ENCODE measurements at regions not wholly inside any gene's neighbourhood (a gene's known extent, or its start where the extent isn't known, plus 50 kb on each side); places are given as distances from the start of the nearest gene placed in this dataset.

DNA sequence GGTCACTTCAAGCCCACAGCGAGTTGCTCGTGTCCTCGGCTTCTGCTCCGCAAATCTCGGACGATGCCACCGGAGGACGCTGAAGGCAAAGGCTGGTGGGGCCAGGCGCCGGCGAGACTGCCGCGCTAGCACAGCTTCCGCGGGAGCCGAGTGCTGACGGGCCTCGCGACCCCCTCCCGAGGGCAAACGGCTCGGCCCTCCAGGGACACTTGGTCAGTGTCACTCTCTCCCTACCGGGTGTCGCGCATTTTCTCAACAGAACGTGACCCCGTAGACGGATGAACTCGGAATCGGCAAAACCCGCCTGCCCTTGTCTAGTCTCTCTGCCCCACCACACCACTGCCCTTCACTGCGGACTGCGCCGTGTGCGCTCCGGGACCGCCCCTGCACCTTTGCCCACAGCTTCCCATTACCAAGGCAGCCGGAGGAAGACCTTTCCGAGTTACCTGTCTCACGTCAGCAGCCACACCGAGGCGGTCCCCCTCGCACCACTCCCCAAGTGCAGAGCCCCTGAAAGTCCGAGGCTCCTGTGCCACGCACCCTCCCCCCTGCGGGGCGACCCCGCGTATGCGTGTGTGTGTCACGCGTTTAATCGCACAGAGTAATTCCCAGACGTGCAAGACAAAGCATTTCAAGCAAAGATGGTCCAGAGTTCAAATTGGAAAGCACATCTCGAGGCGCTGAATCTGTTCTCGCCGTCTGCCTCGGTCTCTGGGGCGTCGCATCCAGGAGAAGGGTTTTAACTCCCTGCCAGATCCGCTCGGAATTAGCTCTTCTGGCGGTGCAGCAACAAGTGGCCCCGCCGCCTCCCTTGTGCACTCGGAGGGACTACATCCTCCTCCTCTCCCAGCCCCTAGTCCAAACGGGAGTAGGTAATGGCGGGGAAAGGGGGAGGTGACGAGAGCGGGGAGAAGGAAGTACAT lies 245.0 kb upstream of the TOPAZ1 start:
- Histone ChIP-seq H2BK5ac (ENCODE audit: low read length) (peak overlapping the region; percentile 83), H2BK12ac (ENCODE audit: low read length) (no peak overlapping the region), H3K9me3 (replicated peaks in 1 of 2; ENCODE audit: control insufficient read depth in 2 of 2, insufficient read depth in 1 of 2, low read depth in 1 of 2, low read length in 2 of 2) (peaks cover 6% of the 10 kb centered on the region in 2 donors), H3K4me1 (ENCODE audit: control insufficient read depth in 2 of 2, insufficient read depth in 1 of 2, low read depth in 1 of 2, low read length in 2 of 2) (peaks cover 9 to 29% of the 10 kb centered on the region in 2 donors), H3K27ac (replicated peaks; ENCODE audit: low read length) (no peak overlapping the region), H4K8ac (ENCODE audit: low read depth, low read length) (no peak overlapping the region), H3K4me2 (ENCODE audit: insufficient read depth, low read length, poor library complexity, severe bottlenecking) (peak overlapping the region; percentile 98), H2BK15ac (ENCODE audit: low read length) (peak overlapping the region; percentile 38), H4K91ac (ENCODE audit: low read depth, low read length, poor library complexity) (no peak overlapping the region), H3K14ac (ENCODE audit: low read length) (peak overlapping the region; percentile 83), H3K27me3 (ENCODE audit: control insufficient read depth in 3 of 3, insufficient read depth in 3 of 3, low read depth in 1 of 3, low read length in 3 of 3) (peaks cover 37 to 89% (median 62%) of the 10 kb centered on the region in 3 experiments), H2BK120ac (ENCODE audit: low read depth, low read length) (no peak overlapping the region), H3K4ac (ENCODE audit: low read length) (no peak overlapping the region), H3K23ac (ENCODE audit: low read depth, low read length, poor library complexity) (no peak overlapping the region), H3K9ac (ENCODE audit: low read depth, low read length, poor library complexity) (peak overlapping the region; percentile 13), H3K36me3 (replicated peaks in 1 of 2; ENCODE audit: control insufficient read depth in 2 of 2, insufficient read depth in 2 of 2, low read length in 2 of 2) (no peaks in the 10 kb centered on the region), H3K18ac (ENCODE audit: low read length) (peak overlapping the region; percentile 52), H2AK5ac (ENCODE audit: low read depth, low read length) (no peak overlapping the region), H2AFZ (ENCODE audit: low read length) (peak overlapping the region; percentile 60), H3K79me1 (ENCODE audit: low read depth, low read length) (no peaks in the 10 kb centered on the region), H3K4me3 (ENCODE audit: low read length in 2 of 2) (peak overlapping the region in 1 of 2 donors; percentile 75)
- peak; percentile 41 for DNase-seq (ENCODE audit: low spot score)
- WGBS, 2 donors (ENCODE audit: extremely low coverage in 2 of 2, insufficient read length in 2 of 2, insufficient replicate concordance in 1 of 2) = no CpG with 5 or more reads among the region's 71 CpGs

DNA sequence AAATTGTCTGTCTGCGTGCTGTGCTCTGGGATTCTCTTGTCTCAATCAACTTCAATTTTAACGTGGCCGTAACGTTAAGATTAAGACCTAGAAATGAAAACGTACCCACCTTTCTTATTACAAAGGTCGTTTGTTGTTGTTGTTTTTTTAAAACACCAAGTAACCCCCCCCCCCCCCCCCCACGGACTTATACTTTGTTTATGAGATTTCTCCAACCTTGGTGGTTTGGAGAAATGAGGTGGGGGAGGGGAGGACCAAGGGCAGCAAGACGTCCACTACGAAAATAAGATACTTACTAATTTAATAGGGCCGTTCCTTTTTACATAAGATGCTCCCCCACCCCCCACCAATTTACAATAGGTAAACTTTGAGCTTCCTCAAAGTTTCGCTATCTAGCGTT lies 244.4 kb upstream of the TOPAZ1 start:
- Histone ChIP-seq H2BK15ac (ENCODE audit: low read length) (no peak overlapping the region), H4K8ac (ENCODE audit: low read depth, low read length) (no peak overlapping the region), H3K4me1 (ENCODE audit: control insufficient read depth in 2 of 2, insufficient read depth in 1 of 2, low read depth in 1 of 2, low read length in 2 of 2) (peaks cover 9 to 29% of the 10 kb centered on the region in 2 donors), H3K14ac (ENCODE audit: low read length) (no peak overlapping the region), H3K9me3 (replicated peaks in 1 of 2; ENCODE audit: control insufficient read depth in 2 of 2, insufficient read depth in 1 of 2, low read depth in 1 of 2, low read length in 2 of 2) (peaks cover 6% of the 10 kb centered on the region in 2 donors), H3K23ac (ENCODE audit: low read depth, low read length, poor library complexity) (no peak overlapping the region), H2AK5ac (ENCODE audit: low read depth, low read length) (no peak overlapping the region), H2BK120ac (ENCODE audit: low read depth, low read length) (no peak overlapping the region), H3K27ac (replicated peaks; ENCODE audit: low read length) (no peak overlapping the region), H3K9ac (ENCODE audit: low read depth, low read length, poor library complexity) (no peak overlapping the region), H3K4me2 (ENCODE audit: insufficient read depth, low read length, poor library complexity, severe bottlenecking) (peak overlapping the region; percentile 98), H2AFZ (ENCODE audit: low read length) (no peak overlapping the region), H4K91ac (ENCODE audit: low read depth, low read length, poor library complexity) (no peak overlapping the region), H3K4ac (ENCODE audit: low read length) (no peak overlapping the region), H3K27me3 (ENCODE audit: control insufficient read depth in 3 of 3, insufficient read depth in 3 of 3, low read depth in 1 of 3, low read length in 3 of 3) (peaks cover 37 to 96% (median 62%) of the 10 kb centered on the region in 3 experiments), H3K36me3 (replicated peaks in 1 of 2; ENCODE audit: control insufficient read depth in 2 of 2, insufficient read depth in 2 of 2, low read length in 2 of 2) (no peaks in the 10 kb centered on the region), H2BK12ac (ENCODE audit: low read length) (no peak overlapping the region), H3K79me1 (ENCODE audit: low read depth, low read length) (no peaks in the 10 kb centered on the region), H3K4me3 (ENCODE audit: low read length in 2 of 2) (no peak overlapping the region), H2BK5ac (ENCODE audit: low read length) (no peak overlapping the region), H3K18ac (ENCODE audit: low read length) (no peak overlapping the region)
- no CpG with 5 or more reads among the region's 12 CpGs for WGBS, 2 donors (ENCODE audit: extremely low coverage in 2 of 2, insufficient read length in 2 of 2, insufficient replicate concordance in 1 of 2)
- DNase-seq (ENCODE audit: low spot score) = no peak

DNA sequence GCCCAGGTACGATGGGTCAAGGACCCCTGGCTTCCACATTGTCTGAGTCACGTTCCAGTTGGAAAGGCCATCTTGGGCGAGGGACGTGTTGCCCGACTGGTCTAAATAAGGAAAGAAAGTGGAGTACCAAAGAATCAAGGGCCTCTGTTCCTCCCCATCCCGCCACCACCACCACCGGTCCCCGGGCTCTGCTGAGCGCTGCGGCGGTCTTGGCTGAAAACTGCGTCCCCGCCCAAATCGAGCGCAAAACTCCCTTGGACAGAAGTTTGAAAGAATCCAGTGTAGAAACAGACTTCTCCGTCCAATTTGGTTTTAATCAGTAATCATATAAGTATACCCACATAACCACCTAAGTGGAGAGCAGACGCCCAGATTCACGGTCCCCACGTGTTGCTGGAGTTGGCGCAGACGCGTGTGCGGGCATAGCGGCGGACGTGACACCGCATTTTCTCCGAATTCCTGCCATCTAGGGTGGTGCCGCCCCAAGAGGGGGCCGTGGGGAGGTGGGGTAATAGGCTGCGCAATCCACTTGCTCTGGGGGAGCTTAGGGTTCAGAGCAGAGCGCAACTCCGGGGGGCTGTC lies 243.8 kb upstream of the TOPAZ1 start:
- peak overlapping the region; percentile 83 for H3K23ac ChIP-seq (ENCODE audit: low read depth, low read length, poor library complexity)
- H3K27ac ChIP-seq (replicated peaks; ENCODE audit: low read length) = no peak overlapping the region
- H3K36me3 ChIP-seq (replicated peaks in 1 of 2; ENCODE audit: control insufficient read depth in 2 of 2, insufficient read depth in 2 of 2, low read length in 2 of 2) = no peaks in the 10 kb centered on the region
- no peak overlapping the region for H4K8ac ChIP-seq (ENCODE audit: low read depth, low read length)
- H3K14ac ChIP-seq (ENCODE audit: low read length) = no peak overlapping the region
- no peak overlapping the region for H4K91ac ChIP-seq (ENCODE audit: low read depth, low read length, poor library complexity)
- H2BK12ac ChIP-seq (ENCODE audit: low read length) = no peak overlapping the region
- peaks cover 6% of the 10 kb centered on the region in 2 donors for H3K9me3 ChIP-seq (replicated peaks in 1 of 2; ENCODE audit: control insufficient read depth in 2 of 2, insufficient read depth in 1 of 2, low read depth in 1 of 2, low read length in 2 of 2)
- peaks cover 37 to 99% (median 62%) of the 10 kb centered on the region in 3 experiments for H3K27me3 ChIP-seq (ENCODE audit: control insufficient read depth in 3 of 3, insufficient read depth in 3 of 3, low read depth in 1 of 3, low read length in 3 of 3)
- H3K79me1 ChIP-seq (ENCODE audit: low read depth, low read length) = no peaks in the 10 kb centered on the region
- peak overlapping the region; percentile 20 for H2BK5ac ChIP-seq (ENCODE audit: low read length)
- DNase-seq (ENCODE audit: low spot score) = no peak
- H3K4me1 ChIP-seq (ENCODE audit: control insufficient read depth in 2 of 2, insufficient read depth in 1 of 2, low read depth in 1 of 2, low read length in 2 of 2) = peaks cover 9 to 29% of the 10 kb centered on the region in 2 donors
- WGBS, 2 donors (ENCODE audit: extremely low coverage in 2 of 2, insufficient read length in 2 of 2, insufficient replicate concordance in 1 of 2) = no CpG with 5 or more reads among the region's 33 CpGs
- peak overlapping the region; percentile 93 for H2AFZ ChIP-seq (ENCODE audit: low read length)
- peak overlapping the region; percentile 31 for H3K18ac ChIP-seq (ENCODE audit: low read length)
- H3K4me2 ChIP-seq (ENCODE audit: insufficient read depth, low read length, poor library complexity, severe bottlenecking) = peak overlapping the region; percentile 79
- no peak overlapping the region for H3K9ac ChIP-seq (ENCODE audit: low read depth, low read length, poor library complexity)
- H2BK120ac ChIP-seq (ENCODE audit: low read depth, low read length) = no peak overlapping the region
- H3K4ac ChIP-seq (ENCODE audit: low read length) = no peak overlapping the region
- peak overlapping the region in 1 of 2 donors; percentile 63 for H3K4me3 ChIP-seq (ENCODE audit: low read length in 2 of 2)
- H2BK15ac ChIP-seq (ENCODE audit: low read length) = no peak overlapping the region
- no peak overlapping the region for H2AK5ac ChIP-seq (ENCODE audit: low read depth, low read length)

DNA sequence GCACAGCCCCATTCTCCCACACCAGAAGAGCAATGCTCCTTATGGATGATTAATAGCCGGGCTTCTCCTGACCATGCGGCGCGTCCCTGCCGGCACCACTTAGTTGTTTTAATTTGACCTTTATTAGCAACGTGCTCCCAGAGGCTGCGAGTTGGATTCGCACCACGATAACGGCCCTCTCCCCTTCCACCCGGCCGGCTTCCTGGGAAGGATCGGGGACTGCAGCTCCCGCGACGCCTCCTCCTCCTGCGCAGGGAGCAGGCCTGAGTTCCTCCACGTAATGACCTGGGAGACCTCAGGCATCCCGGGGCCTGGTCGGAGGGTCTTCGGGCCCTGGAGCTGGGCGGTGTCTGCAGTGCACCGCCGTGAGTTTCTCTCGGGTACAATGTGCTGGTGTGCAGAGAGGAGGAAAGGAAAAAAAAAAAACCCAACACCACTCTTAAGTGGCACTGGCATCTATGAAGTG lies 243.3 kb upstream of the TOPAZ1 start:
- Histone ChIP-seq H3K36me3 (replicated peaks in 1 of 2; ENCODE audit: control insufficient read depth in 2 of 2, insufficient read depth in 2 of 2, low read length in 2 of 2) (no peaks in the 10 kb centered on the region), H3K9ac (ENCODE audit: low read depth, low read length, poor library complexity) (peak overlapping the region; percentile 5), H2AFZ (ENCODE audit: low read length) (peak overlapping the region; percentile 93), H4K8ac (ENCODE audit: low read depth, low read length) (no peak overlapping the region), H3K27me3 (ENCODE audit: control insufficient read depth in 3 of 3, insufficient read depth in 3 of 3, low read depth in 1 of 3, low read length in 3 of 3) (peaks cover 37 to 96% (median 61%) of the 10 kb centered on the region in 3 experiments), H3K14ac (ENCODE audit: low read length) (no peak overlapping the region), H3K4me3 (ENCODE audit: low read length in 2 of 2) (peak overlapping the region; percentile 36 to 92), H3K9me3 (replicated peaks in 1 of 2; ENCODE audit: control insufficient read depth in 2 of 2, insufficient read depth in 1 of 2, low read depth in 1 of 2, low read length in 2 of 2) (peaks cover 6% of the 10 kb centered on the region in 2 donors), H3K79me1 (ENCODE audit: low read depth, low read length) (no peaks in the 10 kb centered on the region), H3K4me1 (ENCODE audit: control insufficient read depth in 2 of 2, insufficient read depth in 1 of 2, low read depth in 1 of 2, low read length in 2 of 2) (peaks cover 9 to 29% of the 10 kb centered on the region in 2 donors), H3K4ac (ENCODE audit: low read length) (no peak overlapping the region), H3K4me2 (ENCODE audit: insufficient read depth, low read length, poor library complexity, severe bottlenecking) (peak overlapping the region; percentile 79), H3K23ac (ENCODE audit: low read depth, low read length, poor library complexity) (peak overlapping the region; percentile 83), H2BK5ac (ENCODE audit: low read length) (peak overlapping the region; percentile 20), H2BK12ac (ENCODE audit: low read length) (no peak overlapping the region), H2BK120ac (ENCODE audit: low read depth, low read length) (no peak overlapping the region), H2AK5ac (ENCODE audit: low read depth, low read length) (no peak overlapping the region), H3K18ac (ENCODE audit: low read length) (peak overlapping the region; percentile 93), H3K27ac (replicated peaks; ENCODE audit: low read length) (no peak overlapping the region), H2BK15ac (ENCODE audit: low read length) (no peak overlapping the region), H4K91ac (ENCODE audit: low read depth, low read length, poor library complexity) (no peak overlapping the region)
- no peak for DNase-seq (ENCODE audit: low spot score)
- WGBS, 2 donors (ENCODE audit: extremely low coverage in 2 of 2, insufficient read length in 2 of 2, insufficient replicate concordance in 1 of 2) = no CpG with 5 or more reads among the region's 25 CpGs

Data from neuronal stem cell (in vitro differentiated cells).